ENCODE measurements at regions not wholly inside any gene's neighbourhood (a gene's known extent, or its start where the extent isn't known, plus 50 kb on each side); places are given as distances from the start of the nearest gene placed in this dataset.

DNA sequence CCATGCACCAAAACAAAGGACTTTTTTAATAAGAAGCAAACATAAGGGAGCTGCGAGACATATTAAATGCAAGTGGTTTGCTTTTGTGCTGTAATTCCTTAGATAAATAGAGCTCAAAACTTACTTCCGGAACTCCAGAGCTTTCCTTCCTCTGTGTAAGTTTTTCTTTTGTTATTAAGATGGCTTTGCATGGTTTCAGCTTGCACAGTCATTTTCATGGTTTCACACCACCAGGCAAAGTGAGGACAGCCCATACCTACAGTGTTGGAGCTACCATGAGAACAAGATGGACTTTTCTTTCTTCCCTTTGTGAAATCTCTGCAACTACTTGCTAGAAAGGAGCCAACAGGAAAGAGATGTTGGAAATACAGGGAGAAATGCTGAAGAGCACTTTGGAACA lies 368.0 kb downstream of the SETD4 start:
- TF ChIP-seq, protein P1, sequence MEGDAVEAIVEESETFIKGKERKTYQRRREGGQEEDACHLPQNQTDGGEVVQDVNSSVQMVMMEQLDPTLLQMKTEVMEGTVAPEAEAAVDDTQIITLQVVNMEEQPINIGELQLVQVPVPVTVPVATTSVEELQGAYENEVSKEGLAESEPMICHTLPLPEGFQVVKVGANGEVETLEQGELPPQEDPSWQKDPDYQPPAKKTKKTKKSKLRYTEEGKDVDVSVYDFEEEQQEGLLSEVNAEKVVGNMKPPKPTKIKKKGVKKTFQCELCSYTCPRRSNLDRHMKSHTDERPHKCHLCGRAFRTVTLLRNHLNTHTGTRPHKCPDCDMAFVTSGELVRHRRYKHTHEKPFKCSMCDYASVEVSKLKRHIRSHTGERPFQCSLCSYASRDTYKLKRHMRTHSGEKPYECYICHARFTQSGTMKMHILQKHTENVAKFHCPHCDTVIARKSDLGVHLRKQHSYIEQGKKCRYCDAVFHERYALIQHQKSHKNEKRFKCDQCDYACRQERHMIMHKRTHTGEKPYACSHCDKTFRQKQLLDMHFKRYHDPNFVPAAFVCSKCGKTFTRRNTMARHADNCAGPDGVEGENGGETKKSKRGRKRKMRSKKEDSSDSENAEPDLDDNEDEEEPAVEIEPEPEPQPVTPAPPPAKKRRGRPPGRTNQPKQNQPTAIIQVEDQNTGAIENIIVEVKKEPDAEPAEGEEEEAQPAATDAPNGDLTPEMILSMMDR (IDR thresholded peaks at IDR 0.05) = no peak
- no peak for TF ChIP-seq POLR2AphosphoS5 (IDR thresholded peaks at IDR 0.05; ENCODE audit: low read depth, low read length)
- TF ChIP-seq, protein P2, sequence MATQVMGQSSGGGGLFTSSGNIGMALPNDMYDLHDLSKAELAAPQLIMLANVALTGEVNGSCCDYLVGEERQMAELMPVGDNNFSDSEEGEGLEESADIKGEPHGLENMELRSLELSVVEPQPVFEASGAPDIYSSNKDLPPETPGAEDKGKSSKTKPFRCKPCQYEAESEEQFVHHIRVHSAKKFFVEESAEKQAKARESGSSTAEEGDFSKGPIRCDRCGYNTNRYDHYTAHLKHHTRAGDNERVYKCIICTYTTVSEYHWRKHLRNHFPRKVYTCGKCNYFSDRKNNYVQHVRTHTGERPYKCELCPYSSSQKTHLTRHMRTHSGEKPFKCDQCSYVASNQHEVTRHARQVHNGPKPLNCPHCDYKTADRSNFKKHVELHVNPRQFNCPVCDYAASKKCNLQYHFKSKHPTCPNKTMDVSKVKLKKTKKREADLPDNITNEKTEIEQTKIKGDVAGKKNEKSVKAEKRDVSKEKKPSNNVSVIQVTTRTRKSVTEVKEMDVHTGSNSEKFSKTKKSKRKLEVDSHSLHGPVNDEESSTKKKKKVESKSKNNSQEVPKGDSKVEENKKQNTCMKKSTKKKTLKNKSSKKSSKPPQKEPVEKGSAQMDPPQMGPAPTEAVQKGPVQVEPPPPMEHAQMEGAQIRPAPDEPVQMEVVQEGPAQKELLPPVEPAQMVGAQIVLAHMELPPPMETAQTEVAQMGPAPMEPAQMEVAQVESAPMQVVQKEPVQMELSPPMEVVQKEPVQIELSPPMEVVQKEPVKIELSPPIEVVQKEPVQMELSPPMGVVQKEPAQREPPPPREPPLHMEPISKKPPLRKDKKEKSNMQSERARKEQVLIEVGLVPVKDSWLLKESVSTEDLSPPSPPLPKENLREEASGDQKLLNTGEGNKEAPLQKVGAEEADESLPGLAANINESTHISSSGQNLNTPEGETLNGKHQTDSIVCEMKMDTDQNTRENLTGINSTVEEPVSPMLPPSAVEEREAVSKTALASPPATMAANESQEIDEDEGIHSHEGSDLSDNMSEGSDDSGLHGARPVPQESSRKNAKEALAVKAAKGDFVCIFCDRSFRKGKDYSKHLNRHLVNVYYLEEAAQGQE (IDR thresholded peaks at IDR 0.05; ENCODE audit: insufficient read depth in 1 of 2, low read depth in 2 of 2, low read length in 1 of 2) = no peak
